Liver (tissue), 8 donors: ENCODE measurements at regions not wholly inside any gene's neighbourhood (a gene's known extent, or its start where the extent isn't known, plus 50 kb on each side); places are given as distances from the start of the nearest gene placed in this dataset.

Source experiments
- DNase-seq: peaks from one replicate; pipeline ENCODE4 v3.0.0-alpha.2; 2017; ENCODE audit warnings: low spot score
- H3K27ac ChIP-seq, 2 donors: one replicate each; pipeline ENCODE4 v1.7.0; 2013; ENCODE audit warnings: inconsistent platforms in 2 of 2, low read length in 2 of 2, control low read depth in 1 of 2, low read depth in 1 of 2, mild to moderate bottlenecking in 1 of 2
- H3K27me3 ChIP-seq, 4 donors: one replicate each; pipeline versions ENCODE4 v1.6.1 to v1.7.0; 2013; ENCODE audit warnings: low read length in 3 of 4, inconsistent platforms in 1 of 4, mild to moderate bottlenecking in 1 of 4, moderate library complexity in 1 of 4; ENCODE audit not compliant: control insufficient read depth in 4 of 4, insufficient read depth in 4 of 4
- H3K36me3 ChIP-seq, 4 donors: one replicate each; pipeline versions ENCODE4 v1.6.1 to v1.7.0; 2013; ENCODE audit warnings: low read length in 3 of 4, mild to moderate bottlenecking in 3 of 4, low read depth in 1 of 4, moderate library complexity in 1 of 4; ENCODE audit not compliant: control insufficient read depth in 4 of 4, insufficient read depth in 3 of 4
- H3K4me1 ChIP-seq, 4 donors: one replicate each; pipeline versions ENCODE4 v1.6.1 to v1.7.0; 2013; ENCODE audit warnings: low read length in 3 of 4, mild to moderate bottlenecking in 3 of 4, moderate library complexity in 1 of 4; ENCODE audit not compliant: control insufficient read depth in 4 of 4, insufficient read depth in 4 of 4
- H3K4me3 ChIP-seq, 3 donors: one replicate each; pipeline versions ENCODE4 v1.6.1 to v1.7.0; 2013; ENCODE audit warnings: low read length in 3 of 3, control low read depth in 1 of 3, low read depth in 1 of 3, mild to moderate bottlenecking in 1 of 3
- H3K9ac ChIP-seq, 2 donors: one replicate each; pipeline ENCODE4 v1.7.0; 2013; ENCODE audit warnings: low read length in 2 of 2, mild to moderate bottlenecking in 2 of 2, moderate library complexity in 2 of 2, control low read depth in 1 of 2, low read depth in 1 of 2
- H3K9me3 ChIP-seq, 4 donors: one replicate each; pipeline versions ENCODE4 v1.6.1 to v1.7.0; 2013; ENCODE audit warnings: low read length in 3 of 4; ENCODE audit not compliant: control insufficient read depth in 4 of 4
- ATF3 ChIP-seq: IDR thresholded peaks from 2 replicates; pipeline ENCODE4 v1.6.1; 2016; ENCODE audit warnings: antibody characterized with exemption
- CTCF ChIP-seq: fragments of 150-350 bp; IDR thresholded peaks from 2 replicates; pipeline ENCODE4 v1.5.1; 2017; ENCODE audit warnings: improper control_type of control experiment, low read depth, low read length; ENCODE audit not compliant: missing input control
- EGR1 ChIP-seq, 2 donors: IDR thresholded peaks; 2 replicates each; pipeline ENCODE4 v1.6.1; 2016 to 2018; ENCODE audit warnings: antibody characterized with exemption in 2 of 2, low read depth in 2 of 2
- FOXA1 ChIP-seq: IDR thresholded peaks from 2 replicates; pipeline ENCODE4 v1.6.1; 2016; ENCODE audit warnings: antibody characterized with exemption
- FOXA2 ChIP-seq: IDR thresholded peaks from 2 replicates; pipeline ENCODE4 v1.6.1; 2016; ENCODE audit warnings: antibody characterized with exemption
- GABPA ChIP-seq, 2 donors: IDR thresholded peaks in 1 of 2; conservative IDR thresholded peaks in 1 of 2; 2 replicates each; pipeline ENCODE4 v1.6.1; 2016; ENCODE audit warnings: antibody characterized with exemption in 2 of 2, mild to moderate bottlenecking in 1 of 2, moderate library complexity in 1 of 2
- HNF4A ChIP-seq, 2 donors: conservative IDR thresholded peaks; 2 replicates each; pipeline ENCODE4 v1.6.1; 2016; ENCODE audit warnings: antibody characterized with exemption in 2 of 2, mild to moderate bottlenecking in 2 of 2
- HNF4G ChIP-seq: IDR thresholded peaks from 2 replicates; pipeline ENCODE4 v1.6.1; 2016; ENCODE audit warnings: antibody characterized with exemption
- JUND ChIP-seq, 2 donors: IDR thresholded peaks; 2 replicates each; pipeline ENCODE4 v1.6.1; 2016; ENCODE audit warnings: antibody characterized with exemption in 2 of 2
- MAX ChIP-seq: IDR thresholded peaks from 2 replicates; pipeline ENCODE4 v1.6.1; 2016; ENCODE audit warnings: antibody characterized with exemption
- NR2F2 ChIP-seq: IDR thresholded peaks from 2 replicates; pipeline ENCODE4 v1.6.1; 2016; ENCODE audit warnings: antibody characterized with exemption
- RAD21 ChIP-seq, 2 donors: IDR thresholded peaks; 2 replicates each; pipeline ENCODE4 v1.6.1; 2016; ENCODE audit warnings: antibody characterized with exemption in 2 of 2, mild to moderate bottlenecking in 2 of 2
- REST ChIP-seq: IDR thresholded peaks from 2 replicates; pipeline ENCODE4 v1.6.1; 2016; ENCODE audit warnings: antibody characterized with exemption, mild to moderate bottlenecking
- RXRA ChIP-seq, 2 donors: IDR thresholded peaks; 2 replicates each; pipeline ENCODE4 v1.6.1; 2017 to 2018; ENCODE audit warnings: antibody characterized with exemption in 2 of 2, mild to moderate bottlenecking in 1 of 2
- SP1 ChIP-seq: IDR thresholded peaks from 2 replicates; pipeline ENCODE4 v1.6.1; 2018; ENCODE audit warnings: antibody characterized with exemption, mild to moderate bottlenecking
- TAF1 ChIP-seq: conservative IDR thresholded peaks from 2 replicates; pipeline ENCODE4 v1.6.1; 2016; ENCODE audit warnings: antibody characterized with exemption, mild to moderate bottlenecking
- YY1 ChIP-seq: IDR thresholded peaks from 2 replicates; pipeline ENCODE4 v1.6.1; 2016; ENCODE audit warnings: antibody characterized with exemption, mild to moderate bottlenecking
- ZBTB33 ChIP-seq: IDR thresholded peaks from 2 replicates; pipeline ENCODE4 v1.6.1; 2016; ENCODE audit warnings: antibody characterized with exemption
- WGBS: extraction: QIAGEN DNeasy Blood & Tissue Kit; methylation state at CpG from one replicate; pipeline ENCODE4 v1.1.7; 2013; 5-methylcytosine and 5-hydroxymethylcytosine counted together
- donor health status: healthy.
- donor health status: healthy.
- donor health status: healthy.
- donor health status: healthy.
- donor health status: healthy.

- no peaks in the 10 kb centered on the region for H3K36me3 ChIP-seq
- H3K4me3 ChIP-seq: no peak overlapping the region
- peaks cover 0 to 16% (median 10%) of the 10 kb centered on the region in 4 donors for H3K4me1 ChIP-seq
- H3K9me3 ChIP-seq: no peaks in the 10 kb centered on the region
- H3K27me3 ChIP-seq: no peaks in the 10 kb centered on the region
- no peak overlapping the region for H3K27ac ChIP-seq
- TF ChIP-seq TAF1: no peak
- TF ChIP-seq RAD21 (IDR thresholded peaks at IDR 0.05): no peak
- TF ChIP-seq MAX: no peak
- no peak for TF ChIP-seq GABPA (IDR thresholded peaks at IDR 0.05 in 1 of 2, conservative IDR thresholded peaks at IDR 0.05 in 1 of 2)
- TF ChIP-seq HNF4G: no peak
- TF ChIP-seq ZBTB33: no peak
- no peak for TF ChIP-seq FOXA2
- TF ChIP-seq NR2F2: no peak
- no peak for DNase-seq
- 87% methylated on average over 5 of the region's 5 CpGs for WGBS
- H3K9ac ChIP-seq: no peak overlapping the region
Measured at GRCh38 chr11:10365045-10365444, 60.2 kb downstream of the ADM start.

- H3K27ac ChIP-seq: peak overlapping the region; percentile 58 to 70
- H3K4me1 ChIP-seq: peaks cover 0 to 17% (median 10%) of the 10 kb centered on the region in 4 donors
- no peaks in the 10 kb centered on the region for H3K36me3 ChIP-seq
- DNase-seq: peak; percentile 69
- TF ChIP-seq EGR1 (IDR thresholded peaks at IDR 0.05; ENCODE audit: low read depth in 2 of 2) (peak in 1 of 2 donors; percentile 60), JUND (IDR thresholded peaks at IDR 0.05) (peak; percentile 91 to 95), ATF3 (peak; percentile 86), REST (peak; percentile 36), NR2F2 (peak; percentile 86), HNF4G (peak; percentile 94), CTCF (peak; percentile 84), RXRA (IDR thresholded peaks at IDR 0.05) (peak; percentile 91 to 92), RAD21 (IDR thresholded peaks at IDR 0.05) (peak; percentile 94 to 96), YY1 (peak; percentile 74), ZBTB33 (peak; percentile 76), MAX (peak; percentile 89), GABPA (IDR thresholded peaks at IDR 0.05 in 1 of 2, conservative IDR thresholded peaks at IDR 0.05 in 1 of 2) (peak in 1 of 2 donors; percentile 25), SP1 (peak; percentile 94), TAF1 (peak; percentile 32), HNF4A (conservative IDR thresholded peaks at IDR 0.05) (peak; percentile 95 to 97), FOXA1 (peak; percentile 24), FOXA2 (no peak)
- H3K9me3 ChIP-seq: no peaks in the 10 kb centered on the region
- no peaks in the 10 kb centered on the region for H3K27me3 ChIP-seq
- WGBS: 14% methylated on average over 8 of the region's 8 CpGs
- peak overlapping the region in 1 of 2 donors; percentile 24 for H3K9ac ChIP-seq
- H3K4me3 ChIP-seq: no peak overlapping the region
Measured at GRCh38 chr11:10366568-10367331, 61.9 kb downstream of the ADM start.
